HG02870 (cell line): ENCODE measurements at regions not wholly inside any gene's neighbourhood (a gene's known extent, or its start where the extent isn't known, plus 50 kb on each side); places are given as distances from the start of the nearest gene placed in this dataset.

Experiments
- ATAC-seq: cut with Tn5 transposase; IDR thresholded peaks from one replicate; pipeline ENCODE4 v1.9.1; 2021; ENCODE audit warnings: mild to moderate bottlenecking, moderate library complexity; ENCODE audit not compliant: unreplicated experiment

GRCh38 chr11:39304586-39304985 lies 2154.9 kb downstream of the LRRC4C start:
- ATAC-seq: no peak

GRCh38 chr11:39294648-39295047 lies 2164.8 kb downstream of the LRRC4C start:
- ATAC-seq: no peak

GRCh38 chr11:39288011-39288410 lies 2171.4 kb downstream of the LRRC4C start:
- ATAC-seq: no peak

GRCh38 chr11:39268176-39268690 lies 2191.2 kb downstream of the LRRC4C start:
- no peak for ATAC-seq

- ATAC-seq: no peak
Measured at GRCh38 chr11:39255648-39256047, 2203.8 kb downstream of the LRRC4C start.

GRCh38 chr11:39249566-39250365 lies 2209.7 kb downstream of the LRRC4C start:
- no peak for ATAC-seq

GRCh38 chr11:39247570-39248137 lies 2211.8 kb downstream of the LRRC4C start:
- no peak for ATAC-seq

GRCh38 chr11:39239553-39239952 lies 2219.9 kb downstream of the LRRC4C start:
- ATAC-seq: no peak

- no peak for ATAC-seq
Measured at GRCh38 chr11:39236916-39237315, 2222.5 kb downstream of the LRRC4C start.

GRCh38 chr11:39221550-39222138 lies 2237.8 kb downstream of the LRRC4C start:
- ATAC-seq: no peak

- no peak for ATAC-seq
Measured at GRCh38 chr11:39220501-39221230, 2238.8 kb downstream of the LRRC4C start.

- ATAC-seq: no peak
Measured at GRCh38 chr11:39220069-39220468, 2239.4 kb downstream of the LRRC4C start.

GRCh38 chr11:39209981-39210380 lies 2249.5 kb downstream of the LRRC4C start:
- no peak for ATAC-seq

GRCh38 chr11:39205236-39205995 lies 2254.0 kb downstream of the LRRC4C start:
- no peak for ATAC-seq

- ATAC-seq: no peak
Measured at GRCh38 chr11:39192671-39193070, 2266.8 kb downstream of the LRRC4C start.

- no peak for ATAC-seq
Measured at GRCh38 chr11:39190751-39191150, 2268.7 kb downstream of the LRRC4C start.

- ATAC-seq: no peak
Measured at GRCh38 chr11:39177678-39178077, 2281.8 kb downstream of the LRRC4C start.

GRCh38 chr11:39174965-39175364 lies 2284.5 kb downstream of the LRRC4C start:
- no peak for ATAC-seq

GRCh38 chr11:39174196-39174595 lies 2285.3 kb downstream of the LRRC4C start:
- no peak for ATAC-seq

GRCh38 chr11:39165021-39165420 lies 2294.4 kb downstream of the LRRC4C start:
- ATAC-seq: no peak

- no peak for ATAC-seq
Measured at GRCh38 chr11:39149214-39149613, 2310.2 kb downstream of the LRRC4C start.
